CD4-positive, alpha-beta T cell treated with Interferon alpha-2 for 1 hour (primary cell): ENCODE measurements at regions not wholly inside any gene's neighbourhood (a gene's known extent, or its start where the extent isn't known, plus 50 kb on each side); places are given as distances from the start of the nearest gene placed in this dataset.

Source experiments
- DNase-seq, 2 donors: peaks; one replicate each; pipeline ENCODE4 v3.0.0-alpha.2; 2020 to 2022

GRCh38 chr15:47291767-47292166 lies 425.5 kb upstream of the SEMA6D start:
- no peak for DNase-seq

GRCh38 chr15:47292638-47293190 lies 424.6 kb upstream of the SEMA6D start:
- DNase-seq = no peak

GRCh38 chr15:47293466-47294162 lies 423.7 kb upstream of the SEMA6D start:
- DNase-seq = no peak

GRCh38 chr15:47294765-47295259 lies 422.5 kb upstream of the SEMA6D start:
- DNase-seq = no peak

GRCh38 chr15:47296881-47297280 lies 420.4 kb upstream of the SEMA6D start:
- no peak for DNase-seq

- no peak for DNase-seq
Measured at GRCh38 chr15:47299846-47300434, 417.4 kb upstream of the SEMA6D start.

- DNase-seq = no peak
Measured at GRCh38 chr15:47300596-47300995, 416.7 kb upstream of the SEMA6D start.

GRCh38 chr15:47301481-47301880 lies 415.8 kb upstream of the SEMA6D start:
- no peak for DNase-seq

GRCh38 chr15:47304656-47305055 lies 412.6 kb upstream of the SEMA6D start:
- no peak for DNase-seq

GRCh38 chr15:47312161-47312560 lies 405.1 kb upstream of the SEMA6D start:
- DNase-seq = no peak

GRCh38 chr15:47326410-47327333 lies 390.6 kb upstream of the SEMA6D start:
- DNase-seq = no peak

- DNase-seq = no peak
Measured at GRCh38 chr15:47331829-47332393, 385.4 kb upstream of the SEMA6D start.

GRCh38 chr15:47332481-47332880 lies 384.8 kb upstream of the SEMA6D start:
- no peak for DNase-seq

GRCh38 chr15:47333734-47334133 lies 383.6 kb upstream of the SEMA6D start:
- no peak for DNase-seq

GRCh38 chr15:47334805-47335535 lies 382.3 kb upstream of the SEMA6D start:
- no peak for DNase-seq

- no peak for DNase-seq
Measured at GRCh38 chr15:47337106-47337505, 380.2 kb upstream of the SEMA6D start.

GRCh38 chr15:47337836-47338235 lies 379.5 kb upstream of the SEMA6D start:
- DNase-seq = no peak

- DNase-seq = no peak
Measured at GRCh38 chr15:47338771-47339170, 378.5 kb upstream of the SEMA6D start.

GRCh38 chr15:47339800-47340570 lies 377.3 kb upstream of the SEMA6D start:
- DNase-seq = no peak

GRCh38 chr15:47340571-47340920 lies 376.8 kb upstream of the SEMA6D start:
- no peak for DNase-seq

GRCh38 chr15:47349179-47349578 lies 368.1 kb upstream of the SEMA6D start:
- DNase-seq = no peak
